Fibroblast of mammary gland (primary cell): ENCODE measurements at regions not wholly inside any gene's neighbourhood (a gene's known extent, or its start where the extent isn't known, plus 50 kb on each side); places are given as distances from the start of the nearest gene placed in this dataset.

Source experiments
- DNase-seq: peaks from one replicate; pipeline ENCODE4 v3.0.0-alpha.2; 2010; ENCODE audit warnings: low read depth
- H3K4me3 ChIP-seq: 2 replicates; pipeline ENCODE4 v1.5.1; 2011; ENCODE audit warnings: low read depth, mild to moderate bottlenecking, low read length, moderate library complexity; ENCODE audit not compliant: control insufficient read depth
- CTCF ChIP-seq: conservative IDR thresholded peaks from 2 replicates; pipeline ENCODE4 v1.5.1; 2011; ENCODE audit warnings: low read depth, low read length, inconsistent platforms; ENCODE audit not compliant: control insufficient read depth, insufficient read depth

- TF ChIP-seq CTCF = no peak
- no peak for DNase-seq
- no peak overlapping the region for H3K4me3 ChIP-seq
These were observed 167.3 kb upstream of the HS6ST1 start for GRCh38 chr2:128485761-128486639.

GRCh38 chr2:128486640-128487375 lies 168.1 kb upstream of the HS6ST1 start:
- DNase-seq = no peak
- no peak for TF ChIP-seq CTCF
- H3K4me3 ChIP-seq = no peak overlapping the region

GRCh38 chr2:128487650-128488387 lies 169.2 kb upstream of the HS6ST1 start:
- DNase-seq = no peak
- no peak overlapping the region for H3K4me3 ChIP-seq
- TF ChIP-seq CTCF = no peak

GRCh38 chr2:128488434-128488833 lies 169.8 kb upstream of the HS6ST1 start:
- DNase-seq = no peak
- TF ChIP-seq CTCF = no peak
- H3K4me3 ChIP-seq = no peak overlapping the region

- H3K4me3 ChIP-seq = no peak overlapping the region
- TF ChIP-seq CTCF = no peak
- DNase-seq = no peak
These were observed 171.0 kb upstream of the HS6ST1 start for GRCh38 chr2:128489526-128490273.

GRCh38 chr2:128490321-128490720 lies 171.7 kb upstream of the HS6ST1 start:
- no peak overlapping the region for H3K4me3 ChIP-seq
- no peak for TF ChIP-seq CTCF
- no peak for DNase-seq
